DLD1 (cell line): ENCODE measurements at regions not wholly inside any gene's neighbourhood (a gene's known extent, or its start where the extent isn't known, plus 50 kb on each side); places are given as distances from the start of the nearest gene placed in this dataset.
"Not testable (repeated sequence)": the region's sequence is repeated elsewhere in the genome, so short reads cannot be mapped to it uniquely, and the experiment has no call there.

Experiments used
- in situ Hi-C: cut with HindIII; loops from 2 replicates; pipeline ENCODE4 v1.10.0; 2017; ENCODE audit warnings: low sequenced_read_pairs

DNA sequence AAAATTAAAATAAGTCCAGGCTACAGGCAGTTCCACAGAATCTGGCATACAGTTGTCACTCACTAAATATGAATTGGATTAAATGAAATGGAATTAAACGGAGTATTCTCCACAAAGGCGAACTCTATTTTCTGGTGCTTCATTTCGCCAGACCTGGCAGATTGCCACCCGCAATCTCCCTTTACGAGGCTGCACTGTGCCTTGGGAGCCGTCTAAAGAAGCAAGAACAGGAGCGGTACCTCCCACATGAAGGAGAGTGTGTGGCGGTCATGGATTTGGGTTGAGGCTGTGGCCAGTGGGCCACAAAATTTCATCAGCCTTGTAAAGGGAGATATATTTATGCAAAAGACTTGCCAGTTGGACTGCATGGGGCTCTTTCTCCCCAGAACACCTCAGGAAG, 151.0 kb downstream of the OSR1 start:
- in situ Hi-C loops: no loop called here

DNA sequence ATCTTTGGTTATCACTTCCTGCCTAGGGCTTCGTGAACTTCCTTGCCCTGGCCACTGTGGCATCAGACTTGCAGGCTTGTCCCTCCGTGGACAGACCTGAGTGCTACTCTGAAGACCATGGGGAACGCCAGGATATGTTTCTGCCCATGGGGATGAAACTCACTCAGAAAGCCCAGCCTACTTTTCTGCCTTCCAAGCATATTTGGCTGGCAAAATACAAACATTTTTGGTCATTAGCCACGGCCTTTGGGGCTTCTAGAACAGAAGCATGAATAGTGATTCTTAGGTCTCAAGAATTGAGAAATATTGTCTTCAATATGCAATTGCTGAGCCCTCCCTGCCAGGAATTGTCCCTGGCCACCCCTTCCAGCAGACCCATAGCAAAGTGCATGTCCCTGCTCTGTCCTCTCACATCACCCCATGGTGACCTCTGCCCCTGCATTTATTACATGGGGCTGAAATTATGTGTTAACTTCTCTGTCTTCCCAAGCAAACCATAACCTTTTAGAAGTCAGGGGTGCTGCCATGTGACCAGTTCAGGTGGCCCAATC, 152.4 kb downstream of the OSR1 start:
- in situ Hi-C loops: no loop called here

DNA sequence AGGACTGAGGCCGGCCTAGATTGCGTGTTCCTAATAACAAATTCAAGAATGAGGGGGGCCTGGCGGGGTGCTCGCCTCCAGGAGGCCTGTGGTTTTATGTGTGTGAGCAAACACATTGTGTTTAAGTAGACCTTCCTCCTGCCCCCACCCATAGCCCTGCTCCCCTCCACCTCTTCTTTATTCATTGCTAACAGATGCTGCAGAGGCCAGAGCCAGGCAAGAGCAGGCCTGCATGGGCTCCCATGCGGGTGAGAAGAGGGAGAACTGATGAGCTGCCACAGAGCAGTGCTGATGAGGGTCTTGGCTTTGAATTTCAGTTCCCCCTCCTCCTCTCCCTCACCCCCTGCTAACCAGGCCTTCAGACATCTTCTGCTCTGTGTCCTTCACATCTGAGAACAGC, 154.6 kb downstream of the OSR1 start:
- in situ Hi-C loops: no loop called here

DNA sequence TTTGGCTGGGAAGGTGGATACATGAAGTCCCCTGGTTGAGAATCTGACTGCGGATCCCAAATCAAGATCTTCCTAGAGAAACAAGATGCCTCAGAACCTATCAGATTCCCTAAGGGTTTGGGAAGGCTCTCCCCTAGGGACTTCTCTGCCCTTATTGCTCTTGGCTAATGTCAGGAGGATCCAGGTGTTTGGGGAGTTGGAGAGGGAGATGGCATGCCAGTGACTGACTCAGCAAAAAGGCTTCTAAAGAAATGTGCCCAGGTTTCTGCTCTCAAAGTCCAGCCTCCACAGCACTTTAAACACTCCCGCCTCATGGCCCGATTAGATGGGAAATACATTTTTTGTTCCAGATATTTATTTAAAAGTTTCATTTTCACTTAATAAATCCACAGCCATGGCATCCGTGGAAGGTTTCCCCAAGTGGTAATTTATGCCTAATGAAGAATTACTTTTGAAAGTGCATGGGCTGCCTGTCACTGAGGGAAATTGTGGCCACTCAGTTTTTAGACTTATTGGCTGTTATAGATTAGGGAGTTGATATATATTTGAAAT, 156.4 kb downstream of the OSR1 start:
- in situ Hi-C loops: no loop called here

DNA sequence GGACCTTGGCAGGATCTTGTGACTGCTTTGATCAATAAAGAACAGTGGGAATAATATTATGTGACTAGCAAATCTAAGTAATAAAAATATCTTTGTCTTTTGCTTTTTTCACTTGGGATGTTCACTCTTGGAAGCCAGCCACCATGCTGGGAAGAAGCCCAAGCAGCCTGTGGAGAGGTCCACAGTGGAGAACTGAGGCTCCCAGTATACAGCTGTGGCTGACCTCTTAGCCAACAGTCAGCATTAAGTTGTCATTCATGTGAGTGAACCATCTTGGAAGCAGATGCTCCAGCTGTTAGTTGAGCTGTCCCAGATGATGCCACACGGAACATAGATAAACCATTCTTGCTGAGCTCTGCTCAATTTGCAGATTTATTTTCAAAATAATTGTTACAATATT, 160.0 kb downstream of the OSR1 start:
- in situ Hi-C loops: no loop called here

DNA sequence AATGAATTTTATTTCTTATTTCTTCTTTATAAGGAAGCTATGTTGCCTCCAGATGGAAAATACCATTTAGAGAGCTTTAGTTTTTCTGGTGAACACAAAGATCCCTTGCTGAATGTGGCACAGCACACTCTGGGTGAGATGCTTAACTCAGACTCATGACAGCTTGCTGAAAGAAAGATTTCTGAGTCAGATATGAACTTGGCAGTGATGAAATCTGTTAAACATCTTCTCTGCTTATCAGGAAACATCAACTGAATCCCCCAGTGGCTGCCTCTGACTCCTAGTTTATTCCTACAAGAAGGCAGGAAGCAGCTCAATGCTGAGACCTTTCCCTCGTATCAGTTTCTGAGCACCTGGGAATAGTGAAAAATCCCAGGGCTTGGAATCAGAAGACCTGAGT, 162.8 kb downstream of the OSR1 start:
- in situ Hi-C loops: no loop called here

DNA sequence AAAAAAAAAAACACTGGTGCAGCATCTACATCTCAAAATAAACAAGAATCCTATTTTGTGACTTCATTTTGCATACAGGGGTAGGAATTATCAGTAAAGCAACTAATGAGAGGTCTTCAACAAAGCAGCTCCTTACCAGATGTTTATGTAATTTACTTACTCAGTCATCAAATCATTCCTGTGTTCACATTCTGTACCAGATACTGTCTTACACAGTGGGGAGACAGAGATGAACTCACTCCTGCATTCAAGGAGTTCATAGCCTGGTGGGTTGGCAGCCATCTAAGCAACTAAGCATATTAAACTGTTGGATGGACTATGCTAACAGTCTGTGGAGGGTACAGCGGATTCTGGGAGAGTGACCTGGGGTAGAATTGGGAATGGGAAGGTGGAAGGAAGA, 169.0 kb downstream of the OSR1 start:
- in situ Hi-C loops: no loop called here

DNA sequence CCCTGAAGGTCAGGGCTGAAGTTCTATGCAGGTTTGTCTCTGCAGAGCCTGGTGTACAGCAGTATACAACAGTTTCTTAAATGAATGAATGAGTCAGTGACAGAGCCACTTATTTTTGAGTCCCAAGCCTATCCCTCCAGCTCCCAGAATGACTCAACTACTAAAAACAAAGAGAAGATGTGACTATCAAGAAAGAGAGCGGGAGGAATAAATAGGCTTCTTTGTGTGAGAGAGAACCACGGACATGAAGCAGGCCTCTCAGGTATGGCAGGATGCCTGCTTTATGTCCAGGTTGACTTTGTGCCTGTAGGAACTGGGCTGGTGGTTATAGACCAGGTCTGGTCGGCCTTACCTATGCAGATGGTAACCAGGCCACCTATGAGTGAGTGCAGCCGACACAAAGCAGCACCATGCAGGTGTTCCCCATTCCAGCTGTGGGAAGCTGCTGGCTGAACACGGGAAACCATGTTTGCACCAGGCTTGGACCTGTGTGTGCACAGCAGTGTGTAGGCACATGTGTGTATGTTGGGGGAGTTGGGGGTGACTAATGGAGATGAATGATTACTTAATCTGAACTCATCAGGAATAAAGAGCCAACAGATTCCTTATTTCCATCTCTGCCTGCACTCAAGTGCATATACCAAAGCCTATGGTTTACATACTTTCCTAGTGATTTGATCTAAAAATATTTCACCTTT, 171.0 kb downstream of the OSR1 start:
- in situ Hi-C loops: no loop called here

DNA sequence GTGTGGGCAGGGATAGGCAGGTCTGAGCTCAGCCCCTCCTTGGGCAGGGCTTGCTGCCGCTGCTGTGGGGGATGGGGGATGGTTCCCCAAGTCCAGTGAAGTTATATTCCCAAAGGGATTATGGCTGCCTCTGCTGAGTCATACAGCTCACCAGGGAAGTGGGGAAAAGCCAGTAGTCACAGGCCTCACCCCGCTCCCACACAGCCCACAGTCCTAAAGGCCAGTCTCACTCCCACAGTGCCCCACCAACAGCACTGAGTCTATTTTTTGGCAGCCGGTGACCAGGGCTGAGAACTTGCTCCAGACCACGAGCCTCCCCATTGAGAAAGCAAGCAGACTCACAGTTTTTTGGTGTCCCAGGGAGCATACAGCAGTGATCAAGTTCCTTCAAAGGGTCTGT, 173.3 kb downstream of the OSR1 start:
- in situ Hi-C loops: no loop called here

DNA sequence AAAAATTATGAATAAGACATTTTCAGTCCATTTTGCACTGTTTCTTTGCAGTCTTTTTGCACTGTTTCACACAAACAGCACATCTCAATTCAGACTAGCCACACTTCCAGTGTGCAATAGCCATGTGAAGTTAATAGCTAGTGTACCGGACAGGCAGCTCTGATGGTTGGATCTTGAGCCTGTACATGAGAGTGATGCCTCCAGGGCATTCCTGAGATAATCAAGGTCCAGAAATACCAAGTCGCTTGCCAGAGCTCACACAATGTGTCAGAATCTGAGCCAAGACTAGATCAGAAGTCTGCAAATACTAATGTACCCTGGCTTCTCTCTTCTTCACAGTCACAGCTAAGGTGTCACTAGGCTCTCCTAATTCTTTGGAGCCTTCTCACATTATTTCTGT, 180.2 kb downstream of the OSR1 start:
- in situ Hi-C loops: no loop called here

DNA sequence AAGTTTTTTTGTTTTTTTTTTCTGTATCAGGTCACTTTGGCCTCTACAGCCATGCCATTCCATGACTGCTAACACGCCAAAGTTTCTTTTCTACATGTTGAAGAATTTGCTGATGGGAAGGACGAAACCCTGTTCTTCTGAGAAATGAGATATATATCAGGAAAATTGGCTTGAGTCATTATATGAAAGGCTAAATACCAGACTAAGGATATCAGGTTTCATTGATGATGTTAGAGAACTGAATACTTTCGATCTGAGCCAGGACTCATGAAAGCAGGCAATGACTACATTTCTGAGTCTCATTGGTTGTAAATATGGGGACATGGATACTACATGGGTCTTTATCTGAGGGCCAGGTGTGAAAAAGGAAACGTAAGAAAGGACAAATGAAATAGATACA, 181.4 kb downstream of the OSR1 start:
- in situ Hi-C loops: no loop called here

DNA sequence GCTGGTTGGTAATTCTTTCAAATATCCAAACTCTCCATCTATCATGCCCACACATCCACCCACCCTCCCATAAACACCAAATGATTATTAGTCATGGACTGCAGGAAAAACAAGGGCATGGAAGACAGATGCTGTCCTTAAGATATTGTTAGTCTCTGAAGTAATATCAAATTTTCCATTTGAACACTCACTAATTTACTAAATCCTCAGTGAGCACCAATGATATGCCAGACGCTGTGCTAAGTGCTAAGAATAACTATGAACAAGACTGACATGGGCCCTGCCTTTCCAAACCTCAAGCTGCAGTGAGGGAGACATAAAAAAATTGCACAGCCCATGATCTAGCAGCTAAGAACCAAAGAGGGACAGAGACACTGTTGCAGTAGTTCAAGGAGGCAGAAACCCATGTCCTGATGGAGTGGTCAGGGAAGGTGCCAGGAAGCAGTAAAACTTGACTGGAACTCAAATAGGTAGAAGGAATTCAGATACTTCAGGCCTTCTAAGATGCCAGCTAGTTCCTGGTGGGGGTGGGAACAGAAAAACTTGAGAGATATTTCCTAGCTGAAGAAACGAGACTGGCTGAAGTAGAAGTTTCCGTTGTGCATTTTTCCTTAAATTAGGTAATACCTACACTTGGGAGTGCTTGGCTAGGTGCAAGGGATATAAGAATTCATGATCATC, 182.1 kb downstream of the OSR1 start:
- in situ Hi-C loops: no loop called here

DNA sequence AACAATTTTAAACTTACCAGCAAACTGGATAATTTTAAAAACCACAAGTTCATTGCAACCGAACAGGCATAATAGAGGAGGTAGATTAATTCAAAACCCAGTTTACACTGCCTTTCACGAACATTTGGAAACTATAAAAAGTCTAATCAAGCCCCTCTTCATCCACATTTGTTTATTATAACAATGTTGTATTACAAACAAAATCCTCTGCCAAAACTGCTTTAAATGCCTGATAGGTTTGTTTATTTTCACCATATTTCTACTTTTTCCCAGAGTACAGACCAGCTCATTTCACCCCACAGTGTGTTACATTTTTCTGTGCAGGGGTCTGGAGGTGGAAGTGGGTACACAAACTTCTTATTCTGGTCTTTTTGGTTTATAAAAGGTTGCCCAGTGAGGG, 184.2 kb downstream of the OSR1 start:
- in situ Hi-C loops: no loop called here

DNA sequence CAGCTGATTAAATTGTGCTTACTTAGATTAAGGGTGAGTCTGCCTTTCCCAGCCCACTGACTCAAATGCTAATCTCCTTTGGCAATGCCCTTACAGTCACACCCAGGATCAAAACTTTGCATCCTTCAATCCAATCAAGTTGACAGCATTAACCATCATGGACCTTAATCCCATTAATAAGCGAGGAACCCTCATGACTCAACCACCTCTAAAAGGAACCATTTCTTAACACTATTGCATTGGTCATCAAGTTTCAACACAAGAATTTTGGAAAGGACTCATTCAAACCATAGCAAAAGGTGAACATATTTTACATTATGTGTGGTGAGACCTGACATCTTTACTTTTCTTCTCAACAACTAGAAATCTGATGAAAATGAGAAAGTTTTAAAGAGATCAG, 187.0 kb downstream of the OSR1 start:
- in situ Hi-C loops: no loop called here

DNA sequence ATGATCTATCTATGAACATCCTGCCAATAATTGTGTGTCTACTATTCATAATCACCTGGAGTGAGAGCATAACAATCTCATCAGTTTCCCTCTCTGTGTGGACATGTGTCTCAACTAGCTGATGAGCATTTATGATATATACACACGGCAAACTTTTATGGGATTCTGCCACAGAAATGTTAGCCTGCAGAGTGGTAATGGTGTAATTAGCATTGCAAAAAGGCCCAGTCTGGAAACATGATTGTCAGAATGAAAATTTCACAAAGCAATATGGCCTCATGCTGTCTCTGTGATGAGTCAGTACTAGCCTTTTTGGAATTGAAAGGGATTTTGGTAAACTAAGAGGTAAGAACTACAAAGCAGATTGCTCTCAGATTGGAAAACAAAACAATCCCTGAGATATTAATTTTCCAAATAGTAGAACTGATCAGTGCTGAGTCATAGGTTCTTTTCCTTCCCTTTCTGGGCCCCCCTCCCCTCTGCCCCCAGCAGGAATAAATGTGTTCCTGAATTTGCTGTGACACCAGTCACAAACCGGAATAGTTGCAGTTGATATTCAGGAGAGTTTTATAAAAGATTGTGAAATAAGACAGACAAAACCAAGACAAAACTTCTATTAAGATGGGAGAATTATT, 189.2 kb downstream of the OSR1 start:
- in situ Hi-C loops: no loop called here

DNA sequence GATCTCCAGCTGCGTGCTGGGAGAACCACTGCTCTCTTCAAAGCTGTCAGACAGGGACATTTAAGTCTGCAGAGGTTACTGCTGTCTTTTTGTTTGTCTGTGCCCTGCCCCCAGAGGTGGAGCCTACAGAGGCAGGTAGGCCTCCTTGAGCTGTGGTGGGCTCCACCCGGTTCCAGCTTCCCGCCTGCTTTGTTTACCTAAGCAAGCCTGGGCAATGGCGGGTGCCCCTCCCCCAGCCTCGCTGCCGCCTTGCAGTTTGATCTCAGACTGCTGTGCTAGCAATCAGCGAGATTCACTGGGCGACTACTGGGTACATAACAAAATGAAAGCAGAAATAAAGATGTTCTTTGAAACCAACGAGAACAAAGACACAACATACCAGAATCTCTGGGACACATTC, 194.3 kb downstream of the OSR1 start:
- in situ Hi-C loops: not testable (repeated sequence)

DNA sequence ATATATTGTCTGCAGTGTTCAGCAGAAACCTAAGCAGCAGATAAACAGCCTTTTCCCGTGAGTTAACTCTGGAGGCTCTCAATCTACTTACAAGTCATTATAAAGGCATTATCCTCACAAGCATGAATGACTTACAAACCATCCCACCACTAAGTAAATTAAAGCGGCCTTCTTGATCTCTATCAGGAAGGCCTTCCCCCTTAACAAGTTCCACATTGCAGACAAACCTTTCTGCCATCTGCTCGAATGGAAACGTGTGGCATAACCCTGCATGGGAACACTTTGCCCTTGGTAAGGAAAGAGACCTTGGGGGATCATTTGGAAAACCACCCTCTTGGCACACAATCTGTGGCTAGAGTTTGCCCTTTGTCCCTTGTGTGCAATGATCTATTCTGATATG, 199.5 kb downstream of the OSR1 start:
- in situ Hi-C loops: no loop called here

DNA sequence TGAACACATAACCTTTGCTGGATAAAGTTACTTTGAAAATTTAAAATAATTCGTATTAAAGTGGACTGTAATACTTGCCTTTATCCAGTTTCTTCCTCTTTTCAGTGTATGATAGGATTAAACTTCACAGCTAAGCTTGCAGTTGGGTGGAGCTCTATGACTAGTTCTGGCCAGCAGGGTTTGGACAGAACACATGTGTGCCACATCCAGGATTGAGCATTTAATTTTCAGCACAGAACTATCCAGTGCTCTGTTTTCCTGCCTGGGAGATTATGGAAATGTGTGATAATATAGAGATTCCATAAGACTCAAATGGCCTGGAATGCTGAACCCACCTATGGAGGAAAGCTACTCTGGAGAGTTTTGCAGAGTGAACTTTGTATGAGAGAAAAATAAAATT, 200.2 kb downstream of the OSR1 start:
- in situ Hi-C loops: no loop called here

DNA sequence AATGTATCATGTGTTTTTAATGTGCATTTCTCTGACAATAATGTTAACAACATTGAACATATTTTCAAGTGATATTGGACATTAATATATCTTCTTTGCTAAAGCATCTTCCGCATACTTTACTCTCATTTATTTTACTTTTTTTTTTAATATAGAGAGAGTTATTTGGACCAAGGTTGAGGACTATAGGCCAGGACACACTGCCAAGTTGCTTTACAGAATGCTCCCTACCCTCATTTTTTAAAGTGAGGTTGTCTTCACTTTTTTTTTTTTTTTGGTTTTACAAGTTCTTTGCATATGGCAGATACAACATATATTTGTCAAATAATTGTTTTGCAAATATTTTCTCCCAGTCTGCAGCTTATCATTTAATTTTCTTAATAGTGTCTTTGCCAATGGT, 201.8 kb downstream of the OSR1 start:
- in situ Hi-C loops: no loop called here

DNA sequence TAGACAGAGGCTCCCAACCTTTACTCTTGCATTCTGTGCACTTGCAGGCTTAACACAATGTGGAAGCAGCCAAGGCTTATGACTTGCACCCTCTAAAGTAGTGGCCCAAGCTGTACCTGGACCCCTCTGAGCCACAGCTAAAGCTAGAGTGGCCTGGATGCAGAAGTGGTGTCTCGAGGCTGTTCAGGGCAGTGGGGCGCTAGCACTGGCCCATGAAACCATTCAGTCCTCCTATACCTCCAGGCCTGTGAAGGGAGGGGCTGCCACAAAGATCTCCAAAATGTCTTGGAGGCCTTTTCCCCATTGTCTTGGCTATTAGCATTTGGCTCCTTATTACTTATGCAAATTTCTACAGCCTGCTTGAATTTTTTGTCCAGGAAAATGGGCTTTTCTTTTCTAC, 207.7 kb downstream of the OSR1 start:
- in situ Hi-C loops: no loop called here

DNA sequence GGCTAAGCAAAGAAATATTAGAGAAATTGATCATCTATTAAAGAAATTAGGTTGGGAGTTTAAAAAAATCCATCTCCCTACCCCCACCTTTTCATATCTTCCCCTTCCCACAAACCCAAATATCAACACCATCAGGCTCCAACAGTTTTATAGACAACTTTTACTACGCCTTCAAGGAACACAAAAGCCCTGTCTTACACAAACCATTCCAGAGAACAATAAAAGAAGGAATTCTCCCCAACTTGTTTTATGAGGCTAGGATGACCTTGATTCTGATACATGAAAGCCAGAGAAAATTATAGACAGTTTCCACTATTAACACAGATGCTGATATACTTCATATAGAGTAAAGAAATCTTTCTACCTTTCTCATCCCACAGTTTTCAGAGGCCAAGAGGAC, 211.6 kb downstream of the OSR1 start:
- in situ Hi-C loops: no loop called here
